Gastrocnemius medialis (tissue), 4 donors: ENCODE measurements at regions not wholly inside any gene's neighbourhood (a gene's known extent, or its start where the extent isn't known, plus 50 kb on each side); places are given as distances from the start of the nearest gene placed in this dataset.

Experiments
- ATAC-seq, 2 donors: fragments of 150-250 bp; one replicate each; pipeline ENCODE4 v1.9.1; 2016
- DNase-seq, 2 donors: peaks; one replicate each; pipeline ENCODE4 v3.0.0-alpha.2; 2019
- H3K27ac ChIP-seq, 4 donors: fragments of 200-600 bp; sonication (generic); 1 replicate in 1 of 4; 2 replicates in 3 of 4; pipeline ENCODE4 v1.5.1; 2016 to 2018; ENCODE audit warnings: mild to moderate bottlenecking in 2 of 4, moderate library complexity in 1 of 4
- H3K27me3 ChIP-seq, 3 donors: fragments of 200-600 bp; sonication (generic) in 2 of 3; 1 replicate in 1 of 3; 2 replicates in 2 of 3; pipeline versions ENCODE4 v1.5.1 to v1.6.0; 2016 to 2019; ENCODE audit warnings: mild to moderate bottlenecking in 1 of 3, moderate library complexity in 1 of 3
- H3K36me3 ChIP-seq, 2 donors: fragments of 200-600 bp; sonication (generic) in 1 of 2; one replicate each; pipeline ENCODE4 v1.5.1; 2017 to 2018
- H3K4me1 ChIP-seq, 2 donors: fragments of 200-600 bp; sonication (generic) in 1 of 2; one replicate each; pipeline ENCODE4 v1.5.1; 2016 to 2017; ENCODE audit warnings: mild to moderate bottlenecking in 2 of 2
- H3K4me3 ChIP-seq, 4 donors: fragments of 200-600 bp; sonication (generic) in 3 of 4; 1 replicate in 1 of 4; 2 replicates in 3 of 4; pipeline ENCODE4 v1.5.1; 2016 to 2019; ENCODE audit warnings: mild to moderate bottlenecking in 2 of 4
- H3K9me3 ChIP-seq, 3 donors: fragments of 200-600 bp; sonication (generic) in 2 of 3; 1 replicate in 1 of 3; 2 replicates in 2 of 3; pipeline ENCODE4 v1.5.1; 2016 to 2019
- CTCF ChIP-seq, 5 experiments: fragments of 450-650 bp in 3 of 5; fragments of 200-600 bp in 2 of 5; sonication (generic) in 2 of 5; IDR thresholded peaks in 4 of 5; conservative IDR thresholded peaks in 1 of 5; 1 replicate in 4 of 5; 2 replicates in 1 of 5; pipeline ENCODE4 v1.5.1; 2016 to 2019; ENCODE audit warnings: antibody characterized with exemption in 5 of 5, mild to moderate bottlenecking in 3 of 5, moderate library complexity in 3 of 5
- POLR2A ChIP-seq, 2 donors: fragments of 450-650 bp; IDR thresholded peaks; one replicate each; pipeline ENCODE4 v1.6.1; 2017; ENCODE audit warnings: antibody characterized with exemption in 2 of 2, mild to moderate bottlenecking in 2 of 2, moderate library complexity in 2 of 2
- in situ Hi-C, 4 donors: fragments of 200-750 bp; cut with MboI; loops; one replicate each; pipeline versions ENCODE4 v1.15.0 to v1.8.0; 2017; ENCODE audit warnings: low sequenced_read_pairs in 4 of 4
- intact Hi-C: fragments of 100-400 bp; cut with DNase I; formaldehyde crosslinking; loops from one replicate; pipeline ENCODE4 v1.15.1; 2023; ENCODE audit warnings: low total_unique reads

GRCh38 chr1:208419746-208420420 lies 175.7 kb upstream of the PLXNA2 start:
- no peaks in the 10 kb centered on the region for H3K27me3 ChIP-seq
- H3K27ac ChIP-seq, result no peak overlapping the region
- no peak overlapping the region for H3K4me3 ChIP-seq
- H3K4me1 ChIP-seq, result no peaks in the 10 kb centered on the region
- intact Hi-C loops, result no loop called here
- TF ChIP-seq POLR2A (IDR thresholded peaks at IDR 0.05) (no peak), CTCF (IDR thresholded peaks at IDR 0.05 in 4 of 5, conservative IDR thresholded peaks at IDR 0.05 in 1 of 5) (no peak)
- DNase-seq, result no peak
- H3K36me3 ChIP-seq, result no peaks in the 10 kb centered on the region
- no peak for ATAC-seq
- no peaks in the 10 kb centered on the region for H3K9me3 ChIP-seq
- in situ Hi-C loops, result no loop called here

GRCh38 chr1:208420696-208421095 lies 176.5 kb upstream of the PLXNA2 start:
- Histone ChIP-seq H3K27ac (no peak overlapping the region), H3K27me3 (no peaks in the 10 kb centered on the region), H3K4me1 (no peaks in the 10 kb centered on the region), H3K36me3 (no peaks in the 10 kb centered on the region), H3K4me3 (no peak overlapping the region), H3K9me3 (no peaks in the 10 kb centered on the region)
- no peak for TF ChIP-seq CTCF (IDR thresholded peaks at IDR 0.05 in 4 of 5, conservative IDR thresholded peaks at IDR 0.05 in 1 of 5)
- no peak for TF ChIP-seq POLR2A (IDR thresholded peaks at IDR 0.05)
- ATAC-seq (no peak), DNase-seq (no peak)
- in situ Hi-C loops (no loop called here), intact Hi-C loops (no loop called here)

- TF ChIP-seq CTCF (IDR thresholded peaks at IDR 0.05 in 4 of 5, conservative IDR thresholded peaks at IDR 0.05 in 1 of 5), result no peak
- H3K27ac ChIP-seq, result no peak overlapping the region
- ATAC-seq, result no peak
These were observed 177.3 kb upstream of the PLXNA2 start for GRCh38 chr1:208421486-208421885.

GRCh38 chr1:208423526-208423925 lies 179.3 kb upstream of the PLXNA2 start:
- TF ChIP-seq CTCF (IDR thresholded peaks at IDR 0.05 in 4 of 5, conservative IDR thresholded peaks at IDR 0.05 in 1 of 5) (no peak), POLR2A (IDR thresholded peaks at IDR 0.05) (no peak)
- H3K27ac ChIP-seq, result no peak overlapping the region
- no peaks in the 10 kb centered on the region for H3K27me3 ChIP-seq
- no peaks in the 10 kb centered on the region for H3K9me3 ChIP-seq
- no peak overlapping the region for H3K4me3 ChIP-seq
- H3K4me1 ChIP-seq, result no peaks in the 10 kb centered on the region
- DNase-seq (no peak), ATAC-seq (no peak)
- in situ Hi-C loops (no loop called here), intact Hi-C loops (no loop called here)
- H3K36me3 ChIP-seq, result no peaks in the 10 kb centered on the region

More at GRCh38 chr1:208421486-208421885, 177.3 kb upstream of the PLXNA2 start:
- no peaks in the 10 kb centered on the region for H3K9me3 ChIP-seq
- H3K4me3 ChIP-seq, result no peak overlapping the region
- no peaks in the 10 kb centered on the region for H3K27me3 ChIP-seq
- in situ Hi-C loops, result no loop called here
- intact Hi-C loops, result no loop called here
- no peaks in the 10 kb centered on the region for H3K4me1 ChIP-seq
- no peaks in the 10 kb centered on the region for H3K36me3 ChIP-seq
- DNase-seq, result no peak

- no peak for TF ChIP-seq POLR2A (IDR thresholded peaks at IDR 0.05)
- TF ChIP-seq CTCF (IDR thresholded peaks at IDR 0.05 in 4 of 5, conservative IDR thresholded peaks at IDR 0.05 in 1 of 5), result no peak
- ATAC-seq, result no peak
- in situ Hi-C loops (no loop called here), intact Hi-C loops (no loop called here)
- Histone ChIP-seq H3K27ac (no peak overlapping the region), H3K4me1 (no peaks in the 10 kb centered on the region), H3K27me3 (no peaks in the 10 kb centered on the region), H3K4me3 (no peak overlapping the region), H3K36me3 (no peaks in the 10 kb centered on the region), H3K9me3 (no peaks in the 10 kb centered on the region)
- no peak for DNase-seq
These were observed 180.9 kb upstream of the PLXNA2 start for GRCh38 chr1:208425096-208425495.
